HepG2 (cell line): ENCODE measurements at regions not wholly inside any gene's neighbourhood (a gene's known extent, or its start where the extent isn't known, plus 50 kb on each side); places are given as distances from the start of the nearest gene placed in this dataset.

Experiments used
- AGO2 ChIP-seq: fragments of 200-400 bp; formaldehyde crosslinking; optimal IDR thresholded peaks from 2 replicates; pipeline ENCODE3; 2017; ENCODE audit warnings: mild to moderate bottlenecking, low read depth, low read length, moderate library complexity
- CC2D1A ChIP-seq: sonication (generic); formaldehyde crosslinking; IDR thresholded peaks from 2 replicates; pipeline ENCODE4 v1.8.1; 2023; ENCODE audit warnings: mild to moderate bottlenecking, missing genetic modification reagents
- CEBPG ChIP-seq: IDR thresholded peaks from 2 replicates; pipeline ENCODE4 v1.6.1; 2016
- CHCHD3 ChIP-seq: sonication (generic); formaldehyde crosslinking; IDR thresholded peaks from 2 replicates; pipeline ENCODE4 v1.8.0; 2022; ENCODE audit warnings: mild to moderate bottlenecking, missing genetic modification reagents, moderate library complexity
- EZH2 ChIP-seq: conservative IDR thresholded peaks from 2 replicates; pipeline ENCODE4 v1.6.1; 2012; ENCODE audit warnings: mild to moderate bottlenecking, low read depth, low read length, moderate library complexity
- GATAD2A ChIP-seq: IDR thresholded peaks from 2 replicates; pipeline ENCODE4 v1.6.1; 2016
- KDM6A ChIP-seq: IDR thresholded peaks from 2 replicates; pipeline ENCODE4 v1.6.1; 2016; ENCODE audit warnings: low read depth
- MED13 ChIP-seq: sonication (generic); formaldehyde crosslinking; IDR thresholded peaks from 2 replicates; pipeline ENCODE4 v1.5.0; 2020; ENCODE audit warnings: missing genetic modification reagents
- MIXL1 ChIP-seq: IDR thresholded peaks from 2 replicates; pipeline ENCODE4 v1.6.1; 2016
- NFYC ChIP-seq: IDR thresholded peaks from 2 replicates; pipeline ENCODE4 v1.6.1; 2016; ENCODE audit warnings: missing genetic modification reagents, missing compliant biosample characterization
- RBM39 ChIP-seq: fragments of 200-400 bp; formaldehyde crosslinking; IDR thresholded peaks from one replicate; pipeline ENCODE4 v1.6.1; 2018; ENCODE audit warnings: antibody characterized with exemption, mild to moderate bottlenecking, low read depth, low read length; ENCODE audit not compliant: poor library complexity, severe bottlenecking
- RORA ChIP-seq: sonication (generic); formaldehyde crosslinking; IDR thresholded peaks from 2 replicates; pipeline ENCODE4 v1.5.0; 2020; ENCODE audit warnings: mild to moderate bottlenecking, missing genetic modification reagents, moderate library complexity
- SAP130 ChIP-seq: IDR thresholded peaks from 2 replicates; pipeline ENCODE4 v1.6.1; 2016; ENCODE audit warnings: low read depth
- SATB2 ChIP-seq: sonication (generic); formaldehyde crosslinking; IDR thresholded peaks from 2 replicates; pipeline ENCODE4 v1.5.0; 2020; ENCODE audit warnings: missing genetic modification reagents
- TBX2 ChIP-seq: sonication (generic); formaldehyde crosslinking; IDR thresholded peaks from 2 replicates; pipeline ENCODE4 v1.5.0; 2020; ENCODE audit warnings: missing genetic modification reagents, mild to moderate bottlenecking, borderline replicate concordance
- ZBTB1 ChIP-seq: sonication (generic); formaldehyde crosslinking; IDR thresholded peaks from 2 replicates; pipeline ENCODE4 v1.4.0; 2020; ENCODE audit warnings: missing genetic modification reagents, borderline replicate concordance
- ZC3H13 ChIP-seq: sonication (generic); formaldehyde crosslinking; IDR thresholded peaks from 2 replicates; pipeline ENCODE4 v1.8.1; 2023; ENCODE audit warnings: mild to moderate bottlenecking, missing genetic modification reagents, moderate library complexity
- ZEB1 ChIP-seq: IDR thresholded peaks from 2 replicates; pipeline ENCODE4 v1.6.1; 2012; ENCODE audit warnings: mild to moderate bottlenecking, low read depth, inconsistent platforms; ENCODE audit not compliant: insufficient replicate concordance
- ZNF430 ChIP-seq: sonication (generic); formaldehyde crosslinking; IDR thresholded peaks from 2 replicates; pipeline ENCODE4 v1.9.0; 2021; ENCODE audit warnings: mild to moderate bottlenecking, missing genetic modification reagents
- ZNF431 ChIP-seq: sonication (generic); formaldehyde crosslinking; IDR thresholded peaks from 2 replicates; pipeline ENCODE4 v1.9.0; 2022; ENCODE audit warnings: missing genetic modification reagents, low read depth, mild to moderate bottlenecking, borderline replicate concordance
- ZNF501 ChIP-seq: sonication (generic); formaldehyde crosslinking; IDR thresholded peaks from 2 replicates; pipeline ENCODE4 v1.5.1; 2020; ENCODE audit warnings: mild to moderate bottlenecking, moderate library complexity, missing genetic modification reagents
- ZNF577 ChIP-seq: sonication (generic); formaldehyde crosslinking; IDR thresholded peaks from 2 replicates; pipeline ENCODE4 v1.4.0; 2020; ENCODE audit warnings: mild to moderate bottlenecking, low read depth, missing genetic modification reagents, borderline replicate concordance
- ZNF713 ChIP-seq: sonication (generic); formaldehyde crosslinking; IDR thresholded peaks from 2 replicates; pipeline ENCODE4 v1.4.0; 2020; ENCODE audit warnings: mild to moderate bottlenecking, missing genetic modification reagents
- ZNF773 ChIP-seq: sonication (generic); formaldehyde crosslinking; IDR thresholded peaks from 2 replicates; pipeline ENCODE4 v1.4.0; 2020; ENCODE audit warnings: missing genetic modification reagents, borderline replicate concordance
- ZSCAN30 ChIP-seq: sonication (generic); formaldehyde crosslinking; IDR thresholded peaks from 2 replicates; pipeline ENCODE4 v1.5.0; 2020; ENCODE audit warnings: mild to moderate bottlenecking, missing genetic modification reagents
- TF ChIP-seq, protein P1 (sequence below): sonication (generic); formaldehyde crosslinking; IDR thresholded peaks from 2 replicates; pipeline ENCODE4 v1.4.0; 2020; ENCODE audit warnings: mild to moderate bottlenecking, low read depth, missing genetic modification reagents
- TF ChIP-seq, protein P2 (sequence below): sonication (generic); formaldehyde crosslinking; IDR thresholded peaks from 2 replicates; pipeline ENCODE4 v1.4.0; 2020; ENCODE audit warnings: mild to moderate bottlenecking, missing genetic modification reagents

DNA sequence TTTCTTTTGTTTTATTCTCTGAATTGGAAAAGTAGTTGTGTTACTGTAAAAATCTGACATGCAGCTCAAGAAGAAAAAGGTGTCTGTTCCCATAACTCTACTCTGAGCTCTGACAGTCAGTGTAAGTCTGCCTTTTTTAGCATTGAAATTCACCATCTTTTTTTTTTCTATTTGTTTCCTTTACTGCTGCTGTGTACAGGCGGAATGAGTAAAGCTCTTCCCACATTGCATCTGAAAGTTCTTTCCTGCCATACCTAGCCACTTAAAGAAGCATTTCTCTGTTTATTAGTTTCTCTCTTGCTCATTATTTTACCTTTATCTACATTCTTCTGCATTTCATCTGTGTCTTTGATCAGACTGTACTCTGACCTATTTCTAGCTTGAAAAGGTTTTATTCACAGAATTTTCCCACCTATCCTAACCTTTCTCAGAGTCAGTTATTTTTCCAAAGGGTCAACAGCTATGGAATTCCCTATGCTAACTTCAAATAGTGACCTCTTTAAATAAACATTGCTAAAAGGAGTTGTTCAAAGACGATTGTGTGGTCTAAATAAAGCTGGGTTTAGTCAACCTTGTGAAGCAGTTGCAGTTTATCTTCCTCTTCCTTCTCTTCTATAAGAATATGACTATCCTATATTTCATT, 1303.1 kb upstream of the ZEB2 start (continued):
- TF ChIP-seq AGO2 = no peak
- TF ChIP-seq ZNF773 (CRISPR knock-in tag) = no peak
- no peak for TF ChIP-seq CC2D1A
- TF ChIP-seq CEBPG (CRISPR knock-in tag) = peak; percentile 71
- TF ChIP-seq ZEB1 = peak; percentile 56
- TF ChIP-seq, protein P1, sequence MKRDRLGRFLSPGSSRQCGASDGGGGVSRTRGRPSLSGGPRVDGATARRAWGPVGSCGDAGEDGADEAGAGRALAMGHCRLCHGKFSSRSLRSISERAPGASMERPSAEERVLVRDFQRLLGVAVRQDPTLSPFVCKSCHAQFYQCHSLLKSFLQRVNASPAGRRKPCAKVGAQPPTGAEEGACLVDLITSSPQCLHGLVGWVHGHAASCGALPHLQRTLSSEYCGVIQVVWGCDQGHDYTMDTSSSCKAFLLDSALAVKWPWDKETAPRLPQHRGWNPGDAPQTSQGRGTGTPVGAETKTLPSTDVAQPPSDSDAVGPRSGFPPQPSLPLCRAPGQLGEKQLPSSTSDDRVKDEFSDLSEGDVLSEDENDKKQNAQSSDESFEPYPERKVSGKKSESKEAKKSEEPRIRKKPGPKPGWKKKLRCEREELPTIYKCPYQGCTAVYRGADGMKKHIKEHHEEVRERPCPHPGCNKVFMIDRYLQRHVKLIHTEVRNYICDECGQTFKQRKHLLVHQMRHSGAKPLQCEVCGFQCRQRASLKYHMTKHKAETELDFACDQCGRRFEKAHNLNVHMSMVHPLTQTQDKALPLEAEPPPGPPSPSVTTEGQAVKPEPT = no peak
- no peak for TF ChIP-seq RBM39
- TF ChIP-seq SAP130 (CRISPR knock-in tag) = peak; percentile 62; the same call in 1 of the 2 replicates
- TF ChIP-seq ZNF577 (CRISPR knock-in tag) = no peak
- TF ChIP-seq SATB2 (CRISPR knock-in tag) = peak; percentile 57; the same call in 1 of the 2 replicates
- 0 out of 2 replicates have a peak, but pooled peaks have one; percentile 67 for TF ChIP-seq RORA
- TF ChIP-seq CHCHD3 (CRISPR knock-in tag) = no peak
- no peak for TF ChIP-seq ZBTB1 (CRISPR knock-in tag)
- peak; percentile 92; the same call in 1 of the 2 replicates for TF ChIP-seq MED13
- TF ChIP-seq MIXL1 (CRISPR knock-in tag) = peak; percentile 83
- no peak for TF ChIP-seq ZNF501 (CRISPR knock-in tag)
- no peak for TF ChIP-seq ZC3H13 (CRISPR knock-in tag)
- TF ChIP-seq, protein P2, sequence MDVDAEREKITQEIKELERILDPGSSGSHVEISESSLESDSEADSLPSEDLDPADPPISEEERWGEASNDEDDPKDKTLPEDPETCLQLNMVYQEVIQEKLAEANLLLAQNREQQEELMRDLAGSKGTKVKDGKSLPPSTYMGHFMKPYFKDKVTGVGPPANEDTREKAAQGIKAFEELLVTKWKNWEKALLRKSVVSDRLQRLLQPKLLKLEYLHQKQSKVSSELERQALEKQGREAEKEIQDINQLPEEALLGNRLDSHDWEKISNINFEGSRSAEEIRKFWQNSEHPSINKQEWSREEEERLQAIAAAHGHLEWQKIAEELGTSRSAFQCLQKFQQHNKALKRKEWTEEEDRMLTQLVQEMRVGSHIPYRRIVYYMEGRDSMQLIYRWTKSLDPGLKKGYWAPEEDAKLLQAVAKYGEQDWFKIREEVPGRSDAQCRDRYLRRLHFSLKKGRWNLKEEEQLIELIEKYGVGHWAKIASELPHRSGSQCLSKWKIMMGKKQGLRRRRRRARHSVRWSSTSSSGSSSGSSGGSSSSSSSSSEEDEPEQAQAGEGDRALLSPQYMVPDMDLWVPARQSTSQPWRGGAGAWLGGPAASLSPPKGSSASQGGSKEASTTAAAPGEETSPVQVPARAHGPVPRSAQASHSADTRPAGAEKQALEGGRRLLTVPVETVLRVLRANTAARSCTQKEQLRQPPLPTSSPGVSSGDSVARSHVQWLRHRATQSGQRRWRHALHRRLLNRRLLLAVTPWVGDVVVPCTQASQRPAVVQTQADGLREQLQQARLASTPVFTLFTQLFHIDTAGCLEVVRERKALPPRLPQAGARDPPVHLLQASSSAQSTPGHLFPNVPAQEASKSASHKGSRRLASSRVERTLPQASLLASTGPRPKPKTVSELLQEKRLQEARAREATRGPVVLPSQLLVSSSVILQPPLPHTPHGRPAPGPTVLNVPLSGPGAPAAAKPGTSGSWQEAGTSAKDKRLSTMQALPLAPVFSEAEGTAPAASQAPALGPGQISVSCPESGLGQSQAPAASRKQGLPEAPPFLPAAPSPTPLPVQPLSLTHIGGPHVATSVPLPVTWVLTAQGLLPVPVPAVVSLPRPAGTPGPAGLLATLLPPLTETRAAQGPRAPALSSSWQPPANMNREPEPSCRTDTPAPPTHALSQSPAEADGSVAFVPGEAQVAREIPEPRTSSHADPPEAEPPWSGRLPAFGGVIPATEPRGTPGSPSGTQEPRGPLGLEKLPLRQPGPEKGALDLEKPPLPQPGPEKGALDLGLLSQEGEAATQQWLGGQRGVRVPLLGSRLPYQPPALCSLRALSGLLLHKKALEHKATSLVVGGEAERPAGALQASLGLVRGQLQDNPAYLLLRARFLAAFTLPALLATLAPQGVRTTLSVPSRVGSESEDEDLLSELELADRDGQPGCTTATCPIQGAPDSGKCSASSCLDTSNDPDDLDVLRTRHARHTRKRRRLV (CRISPR knock-in tag) = no peak
- no peak for TF ChIP-seq ZNF431 (CRISPR knock-in tag)
- TF ChIP-seq NFYC (CRISPR knock-in tag) = no peak
- no peak for TF ChIP-seq EZH2
- TF ChIP-seq ZSCAN30 (CRISPR knock-in tag) = no peak
- TF ChIP-seq ZNF430 (CRISPR knock-in tag) = no peak; the same call in 1 of the 2 replicates
- TF ChIP-seq TBX2 = peak; percentile 73
- TF ChIP-seq ZNF713 (CRISPR knock-in tag) = no peak
- peak; percentile 98 for TF ChIP-seq GATAD2A
- TF ChIP-seq KDM6A (CRISPR knock-in tag) = peak; percentile 87
